RPMI8226 (cell line): ENCODE measurements at regions not wholly inside any gene's neighbourhood (a gene's known extent, or its start where the extent isn't known, plus 50 kb on each side); places are given as distances from the start of the nearest gene placed in this dataset.
A peak's percentile ranks its signal among the peaks of the same experiment; 100 is the strongest.
"Not testable (repeated sequence)": the region's sequence is repeated elsewhere in the genome, so short reads cannot be mapped to it uniquely, and the experiment has no call there.

Source experiments
- DNase-seq: peaks from one replicate; pipeline ENCODE4 v3.0.0-alpha.2; 2015

DNA sequence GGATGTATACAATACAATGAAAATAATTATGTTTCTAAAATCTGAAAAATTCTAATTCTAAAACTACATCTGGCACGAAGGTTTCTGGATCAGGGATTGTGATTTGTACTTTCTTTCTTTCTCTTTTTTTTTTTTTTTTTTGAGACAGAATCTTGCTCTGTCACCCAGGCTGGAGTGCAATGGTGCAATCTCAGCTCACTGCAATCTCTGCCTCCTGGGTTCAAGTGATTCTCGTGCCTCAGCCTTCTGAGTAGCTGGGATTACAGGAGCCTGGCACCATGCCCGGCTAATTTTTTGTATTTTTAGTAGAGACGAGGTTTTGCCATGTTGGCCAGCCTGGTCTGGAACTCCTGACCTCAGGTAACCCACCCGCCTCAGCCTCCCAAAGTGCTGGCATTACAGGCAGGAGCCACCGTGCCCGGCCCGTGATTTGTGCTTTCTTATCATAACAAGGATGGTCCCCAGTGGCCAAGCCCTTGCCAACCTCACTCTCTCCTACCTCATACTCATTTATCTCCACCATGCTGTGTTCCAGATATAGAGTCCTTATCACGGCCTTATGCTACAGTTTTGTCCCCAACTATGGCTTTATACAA lies 279.9 kb downstream of the QDPR start:
- not testable (repeated sequence) for DNase-seq

DNA sequence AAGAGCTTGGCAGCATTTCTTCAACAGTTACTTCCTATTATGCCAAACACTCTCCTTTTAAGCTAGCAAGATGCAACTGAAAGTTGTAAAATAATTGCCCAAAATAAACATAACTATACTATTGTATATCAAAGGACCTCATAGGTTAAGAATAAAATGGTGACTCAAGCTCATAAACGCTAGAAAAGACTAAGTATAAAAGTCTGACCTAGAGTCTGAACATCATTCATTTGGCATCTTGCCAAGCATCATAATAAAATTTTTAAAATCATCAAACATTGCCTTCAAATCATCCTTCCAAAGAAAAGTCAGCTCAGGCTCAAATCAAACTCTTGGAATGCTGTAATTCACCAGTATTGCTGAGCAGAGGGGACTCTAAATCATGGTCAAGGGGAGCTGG lies 281.2 kb downstream of the QDPR start:
- DNase-seq: no peak

DNA sequence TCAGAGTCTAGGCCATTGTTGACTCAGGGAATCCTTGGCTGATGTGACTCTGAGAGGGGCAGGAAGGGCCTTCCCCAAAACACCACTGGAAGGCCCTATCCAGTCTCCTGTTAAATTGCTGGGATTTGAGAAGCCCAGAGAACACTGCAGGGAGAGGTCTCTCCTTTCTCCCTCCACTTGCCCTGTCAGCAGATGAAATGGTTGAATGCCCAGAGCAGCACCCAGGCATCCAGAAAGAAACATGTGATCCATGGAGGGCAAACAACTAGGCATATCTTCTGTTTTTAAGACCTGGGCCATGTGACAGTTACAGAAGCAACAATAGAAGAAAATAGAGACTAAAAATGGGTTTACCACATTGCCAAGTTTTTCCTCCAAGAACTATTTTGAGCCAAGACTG lies 291.1 kb downstream of the QDPR start:
- no peak for DNase-seq

DNA sequence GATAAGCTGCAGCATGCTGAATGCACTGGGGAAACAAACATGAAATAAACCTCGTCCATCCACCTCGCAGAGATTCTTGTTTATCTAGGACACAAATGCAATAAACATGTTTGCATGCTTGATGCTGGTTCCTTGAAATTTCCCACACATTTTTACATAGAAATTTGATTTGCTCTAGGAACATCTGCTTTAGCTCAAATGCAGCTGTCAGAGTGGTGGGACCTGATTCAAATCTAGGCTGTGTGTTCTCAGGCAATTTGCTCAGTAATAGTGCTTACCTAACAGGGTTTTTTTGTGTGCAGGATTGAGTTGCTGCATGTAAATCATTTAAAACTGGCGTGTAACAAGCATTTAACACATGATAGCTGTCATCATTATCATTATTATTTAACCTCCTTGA lies 293.1 kb downstream of the QDPR start:
- DNase-seq: no peak

DNA sequence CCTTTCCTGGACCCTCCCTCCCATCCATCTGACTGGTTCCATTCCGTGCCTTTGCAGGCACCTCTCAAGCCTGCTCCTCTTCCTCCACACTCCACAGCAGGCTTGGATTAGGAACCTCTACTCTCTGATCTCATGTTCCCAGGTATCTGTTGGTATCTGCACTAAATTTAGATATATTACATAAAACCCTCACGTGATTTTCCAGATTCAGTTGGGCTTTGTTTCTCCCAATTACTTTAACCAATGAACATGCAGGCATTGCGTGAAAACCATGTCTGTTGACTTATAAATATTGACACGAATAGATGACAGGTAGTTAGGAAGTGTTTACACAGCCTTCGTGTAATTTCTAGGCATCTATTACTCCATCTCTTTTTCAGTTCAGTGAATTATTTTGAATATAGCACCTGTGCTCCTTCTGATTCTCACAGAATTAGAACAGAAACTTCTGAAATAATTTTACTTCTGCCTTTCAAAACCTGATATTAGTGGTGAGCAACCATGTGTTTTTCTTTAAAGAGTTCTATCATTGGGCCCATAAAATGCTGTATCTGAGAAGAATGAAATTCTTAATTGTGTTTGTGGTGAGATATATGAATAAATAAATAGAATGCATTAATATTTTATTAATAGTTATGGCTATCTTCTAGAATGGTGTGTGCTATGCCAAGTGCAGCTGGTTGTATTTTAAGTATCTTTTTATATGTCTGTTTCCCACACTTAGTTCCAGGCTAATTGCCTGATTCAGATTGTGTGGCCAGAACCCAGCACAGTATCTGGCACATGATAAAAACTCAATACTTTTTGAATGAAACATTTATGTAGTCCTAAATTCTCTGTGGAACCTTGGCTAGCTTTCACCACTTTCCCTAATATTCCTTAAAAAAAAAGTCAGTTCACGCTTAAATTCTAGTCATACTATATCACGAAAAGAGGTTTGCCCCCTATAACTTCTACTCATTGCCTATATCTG lies 304.8 kb downstream of the QDPR start:
- no peak for DNase-seq

DNA sequence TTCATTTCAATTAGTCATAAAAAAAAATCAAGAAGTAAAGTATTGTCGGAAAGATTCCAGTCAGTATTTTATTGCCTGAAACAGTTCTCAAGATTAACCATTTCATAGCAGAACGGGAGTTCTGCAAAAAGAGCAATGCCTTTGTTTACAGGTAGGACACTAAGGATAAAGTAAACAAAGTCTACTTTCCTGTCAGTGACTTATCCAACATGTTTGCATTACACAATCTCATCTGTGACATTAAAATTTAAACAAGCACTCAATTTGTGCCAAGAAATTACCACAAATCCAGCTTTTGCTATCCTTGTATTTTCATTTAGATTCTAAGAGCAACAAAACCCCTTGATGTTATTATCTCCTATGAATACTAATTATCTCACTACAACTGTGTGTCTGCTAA lies 306.5 kb upstream of the LDB2 start:
- no peak for DNase-seq

DNA sequence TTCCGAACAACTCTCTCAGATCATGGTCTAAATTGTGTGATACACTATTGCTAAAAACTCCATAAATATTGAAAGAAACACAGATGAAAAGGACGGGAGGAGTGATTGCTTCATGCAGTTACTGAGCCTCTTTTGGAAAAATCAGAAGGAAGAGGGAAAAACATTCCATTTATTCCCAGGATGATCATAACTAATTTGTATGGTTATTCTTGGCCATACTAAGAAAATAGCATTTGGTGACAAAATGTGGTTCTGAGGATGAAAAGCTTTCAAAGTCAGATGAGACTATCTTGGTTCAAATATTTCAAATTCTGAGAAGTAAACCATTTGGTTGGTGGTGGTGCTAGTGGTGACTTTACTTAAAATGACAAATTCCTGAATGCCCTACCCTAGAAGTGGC lies 305.4 kb upstream of the LDB2 start:
- no peak for DNase-seq

DNA sequence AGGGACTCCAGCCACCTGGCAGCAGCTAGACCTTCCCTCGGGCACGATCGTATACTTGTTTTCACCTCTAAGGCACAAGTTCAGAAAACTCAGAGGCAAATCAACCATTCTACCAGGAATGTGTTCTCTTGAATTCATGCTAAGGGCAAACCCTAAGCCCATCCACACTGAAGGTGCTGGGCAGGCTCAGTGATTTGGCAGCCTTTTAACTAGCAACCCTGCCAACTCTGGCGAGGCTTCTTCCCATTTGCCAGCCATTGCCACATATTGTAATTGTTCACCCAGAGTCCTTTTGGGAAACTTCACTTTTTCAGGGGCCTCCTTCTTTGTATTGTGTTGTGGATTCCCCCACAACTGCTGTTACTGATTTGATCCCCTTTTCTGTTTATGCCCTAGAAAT lies 298.6 kb upstream of the LDB2 start:
- no peak for DNase-seq

DNA sequence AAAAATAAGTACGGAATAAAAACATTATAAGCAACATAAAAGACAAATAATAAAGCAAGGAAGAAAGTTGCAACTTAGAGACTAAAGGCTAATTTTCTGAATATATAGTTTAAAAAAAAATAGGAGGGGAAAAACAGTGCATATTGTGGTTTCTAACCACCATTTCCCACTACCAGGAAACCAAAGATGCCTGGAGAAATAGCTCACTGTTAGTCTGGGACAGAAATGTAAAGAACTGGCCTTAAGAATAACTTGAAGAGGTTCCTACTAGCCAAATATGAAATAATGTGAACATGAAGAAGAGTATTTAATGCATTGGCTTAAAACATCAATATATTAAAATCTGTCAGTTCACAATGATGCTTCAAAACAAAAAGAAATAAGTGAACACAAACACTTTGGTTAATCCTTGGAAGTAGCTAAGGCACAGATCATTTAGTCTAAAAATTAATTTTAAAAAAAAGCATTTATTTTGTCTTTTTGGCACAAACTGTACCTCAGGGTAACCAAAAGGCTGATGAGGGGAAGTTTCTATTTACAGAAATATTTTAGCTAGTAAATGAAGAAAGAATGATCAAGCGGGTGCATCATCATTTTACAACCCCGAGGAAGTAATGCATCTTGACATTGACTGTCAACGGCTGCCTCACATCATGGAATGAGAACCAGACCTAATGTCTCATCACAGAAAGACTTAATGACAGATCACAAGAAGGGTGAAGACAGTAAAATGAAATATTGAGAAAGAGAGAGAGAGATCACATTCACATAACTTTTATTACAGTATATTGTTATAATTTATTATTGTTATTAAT lies 297.2 kb upstream of the LDB2 start:
- no peak for DNase-seq

DNA sequence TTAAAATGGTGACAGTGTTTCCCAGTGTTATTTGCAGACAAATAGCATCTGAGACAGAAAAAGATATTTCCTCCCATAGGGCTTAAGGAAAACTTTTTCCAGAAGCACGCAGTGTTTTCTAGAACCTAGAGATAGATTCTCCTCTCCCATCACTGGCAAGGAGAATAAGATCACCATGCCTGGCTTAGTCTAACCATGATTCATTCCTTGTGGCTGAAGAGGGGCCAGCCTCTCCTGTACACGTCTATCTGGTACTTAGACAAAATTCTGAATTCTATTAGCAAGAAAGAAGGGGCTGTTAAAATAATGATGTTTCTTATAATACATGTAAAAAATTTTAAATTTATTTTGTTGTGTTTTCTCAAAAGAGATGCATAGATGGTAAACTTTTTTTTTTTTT lies 296.1 kb upstream of the LDB2 start:
- no peak for DNase-seq

DNA sequence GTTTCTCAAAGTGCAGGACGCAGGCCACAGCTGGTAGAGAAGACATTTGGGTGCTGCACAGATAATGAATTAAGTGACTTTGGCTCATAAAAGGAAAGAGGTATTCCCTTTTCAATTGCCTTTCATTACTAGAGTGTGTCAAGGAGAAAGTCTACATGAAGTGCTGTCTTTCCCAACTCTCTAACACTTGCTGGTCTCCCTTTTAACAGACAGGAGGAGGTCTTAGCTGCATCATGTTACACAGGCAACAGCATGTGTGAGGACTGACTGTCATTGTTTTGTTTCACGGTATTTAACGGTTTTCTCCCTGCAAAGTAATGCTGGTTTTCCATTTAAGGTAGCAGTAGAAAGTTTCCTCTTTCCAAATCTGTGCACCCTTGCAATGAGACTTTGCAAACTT lies 291.3 kb upstream of the LDB2 start:
- DNase-seq: no peak

DNA sequence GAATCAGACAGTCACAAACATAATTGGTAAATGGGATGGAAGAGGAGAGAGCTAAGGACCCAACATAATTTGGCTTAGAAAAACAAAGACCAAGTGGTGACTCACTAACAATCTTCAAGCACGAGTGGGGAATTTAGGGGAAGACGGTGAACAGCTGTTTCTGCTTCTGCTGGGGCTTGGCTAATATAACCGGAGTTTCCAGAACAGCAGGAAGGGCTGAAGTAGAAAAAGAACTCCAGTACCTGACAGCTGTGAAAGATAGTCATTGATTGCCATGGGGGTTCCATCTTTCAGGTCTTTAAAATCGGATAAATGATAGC lies 290.9 kb upstream of the LDB2 start:
- DNase-seq: no peak

DNA sequence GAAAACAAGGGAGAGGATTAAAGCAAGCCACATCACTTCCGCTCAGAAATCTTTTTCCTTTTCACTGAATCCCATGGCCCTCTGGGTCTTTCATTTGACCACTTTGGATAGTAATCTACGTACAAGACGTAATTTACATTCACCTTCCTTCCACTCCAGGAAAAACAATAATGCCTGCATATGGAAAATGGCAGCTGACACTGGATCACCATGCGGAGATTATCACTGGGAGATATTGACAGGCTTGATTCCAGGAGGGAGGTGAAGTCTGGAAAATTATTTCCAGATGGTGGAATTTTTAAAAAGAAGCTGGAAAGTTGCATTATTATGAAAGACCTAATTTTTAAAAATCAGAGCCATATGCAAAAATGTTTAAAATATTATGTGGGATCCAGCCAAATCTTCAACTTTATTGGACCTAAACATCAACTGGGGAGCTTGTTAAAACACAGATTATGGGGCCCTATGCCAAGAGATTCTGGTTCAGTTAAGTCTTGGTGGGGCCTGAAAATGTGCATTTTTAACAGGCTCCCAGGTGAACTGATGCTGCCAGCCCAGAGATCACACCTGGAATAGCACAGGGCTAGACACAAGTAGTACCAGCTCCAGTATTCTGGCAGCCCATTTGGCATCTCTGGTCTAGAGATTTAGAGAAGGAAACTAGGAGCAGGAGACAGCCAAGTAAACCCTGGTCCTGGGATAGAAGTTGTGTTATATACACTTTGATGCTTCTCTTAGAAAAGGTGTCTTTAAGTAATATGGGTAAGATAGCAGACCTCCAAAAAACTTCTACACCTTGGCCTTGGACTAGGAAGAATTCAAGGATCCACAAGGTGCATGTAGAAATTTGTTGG lies 290.3 kb upstream of the LDB2 start:
- DNase-seq: no peak

DNA sequence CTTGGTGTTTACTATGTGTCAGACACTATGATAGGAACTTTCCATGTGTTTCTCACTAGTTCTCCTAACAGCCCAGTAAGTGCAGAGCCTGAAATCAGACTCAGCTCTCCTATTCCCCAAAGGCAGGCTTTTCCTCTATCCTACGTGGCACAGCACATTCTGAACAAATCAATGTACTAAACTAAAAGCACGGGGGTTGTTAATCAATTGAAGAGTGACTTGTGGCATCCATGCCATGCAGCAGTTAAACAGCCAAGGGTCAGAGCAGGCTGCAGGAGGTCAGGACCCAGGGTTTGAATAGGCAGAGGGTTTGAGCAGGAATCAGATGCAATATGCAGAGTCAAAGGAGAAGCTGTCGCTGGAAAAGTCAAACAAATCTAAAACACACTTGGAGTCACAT lies 289.7 kb upstream of the LDB2 start:
- DNase-seq: no peak

DNA sequence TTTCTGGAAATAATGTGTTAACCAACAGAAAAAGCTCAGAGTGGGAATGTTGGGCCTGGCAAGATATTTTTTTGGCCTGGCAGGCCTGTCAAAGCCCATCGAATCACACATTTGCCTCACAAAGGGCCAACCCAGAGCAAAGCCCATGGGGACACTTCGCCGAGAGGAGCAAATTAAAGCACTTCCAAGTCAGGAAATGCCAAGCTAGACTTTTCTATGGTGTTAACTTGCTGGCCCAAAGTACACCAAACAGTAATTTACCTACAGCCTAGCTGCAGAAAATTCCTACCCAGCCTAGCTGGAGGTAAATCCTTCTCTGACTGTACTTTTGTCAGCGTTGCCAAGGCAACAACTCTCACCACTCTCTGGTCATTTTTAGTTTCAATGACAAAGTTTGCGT lies 288.6 kb upstream of the LDB2 start:
- no peak for DNase-seq

DNA sequence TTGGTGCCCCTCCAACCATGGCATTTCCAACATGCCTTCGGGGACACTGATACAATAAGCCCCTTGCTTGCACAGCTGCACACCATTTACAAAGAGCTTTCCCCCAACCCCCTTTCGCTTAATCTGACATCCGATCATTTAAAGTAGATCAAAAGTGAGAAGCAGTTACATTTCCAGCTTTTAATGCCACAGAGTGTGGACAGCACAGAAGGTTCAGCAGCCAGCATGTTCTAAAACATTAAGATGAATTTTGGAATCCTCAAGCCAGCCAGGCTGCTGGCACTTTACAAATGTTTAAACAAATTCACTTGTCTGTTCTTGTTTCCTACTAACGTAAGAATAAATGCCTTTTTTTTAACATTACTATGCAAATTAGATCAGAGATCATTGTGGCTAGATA lies 284.4 kb upstream of the LDB2 start:
- no peak for DNase-seq

DNA sequence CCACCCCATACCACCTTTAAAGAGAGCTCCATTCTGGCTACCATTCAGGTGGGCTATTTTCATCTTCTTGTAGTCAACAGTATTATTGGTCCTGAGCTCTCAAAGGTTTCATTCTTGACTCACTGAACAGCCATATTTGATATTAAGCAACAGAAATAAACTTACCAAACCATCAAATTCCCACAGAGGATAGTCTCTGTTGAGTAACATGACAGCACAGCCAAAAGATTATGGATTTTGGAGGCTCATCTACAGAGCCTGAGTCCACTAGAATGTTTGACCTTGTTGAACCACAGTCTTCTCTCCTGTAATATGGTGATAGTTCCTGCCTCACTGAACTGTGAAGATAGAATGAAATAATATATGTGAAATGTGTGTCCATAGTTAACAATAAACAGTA lies 276.3 kb upstream of the LDB2 start:
- no peak for DNase-seq

DNA sequence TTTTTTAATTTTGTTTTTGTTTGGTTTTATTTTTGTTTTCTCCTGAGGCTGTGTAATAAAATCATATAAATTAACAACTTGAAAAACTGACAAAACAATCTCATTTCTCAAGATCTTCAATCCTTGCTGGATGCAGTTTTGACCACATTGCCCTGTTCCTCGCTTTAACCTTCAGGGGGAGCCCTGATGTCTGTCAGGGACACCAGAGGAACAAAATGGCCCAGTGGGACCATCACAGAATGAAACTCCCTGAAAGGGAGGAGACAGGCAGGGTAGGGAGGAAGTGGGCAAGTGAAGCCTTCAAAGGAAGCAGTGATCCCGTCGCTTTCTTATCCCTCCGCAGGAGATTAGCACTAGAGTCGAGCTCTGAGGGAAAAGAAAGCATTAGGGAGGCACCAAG lies 274.9 kb upstream of the LDB2 start:
- peak; percentile 4 for DNase-seq

DNA sequence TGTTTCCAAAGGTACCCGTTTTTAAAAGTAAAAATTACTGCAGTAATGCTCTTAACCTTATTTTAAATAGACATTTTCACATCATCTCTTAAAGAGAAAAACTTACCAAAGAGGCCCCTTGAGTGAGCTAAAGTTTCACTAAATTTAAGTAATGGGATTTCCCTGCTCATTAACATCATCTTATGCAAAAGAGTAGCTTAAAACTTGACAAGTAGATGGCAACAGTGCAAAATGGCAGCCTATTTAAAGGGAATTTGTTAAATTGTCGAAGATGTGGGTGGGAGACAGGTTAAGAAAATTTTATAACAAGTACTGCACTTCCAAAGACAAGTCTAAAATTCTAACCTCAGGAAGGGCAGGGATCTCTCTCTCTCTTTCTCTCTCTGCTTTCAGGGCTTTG lies 271.7 kb upstream of the LDB2 start:
- no peak for DNase-seq

DNA sequence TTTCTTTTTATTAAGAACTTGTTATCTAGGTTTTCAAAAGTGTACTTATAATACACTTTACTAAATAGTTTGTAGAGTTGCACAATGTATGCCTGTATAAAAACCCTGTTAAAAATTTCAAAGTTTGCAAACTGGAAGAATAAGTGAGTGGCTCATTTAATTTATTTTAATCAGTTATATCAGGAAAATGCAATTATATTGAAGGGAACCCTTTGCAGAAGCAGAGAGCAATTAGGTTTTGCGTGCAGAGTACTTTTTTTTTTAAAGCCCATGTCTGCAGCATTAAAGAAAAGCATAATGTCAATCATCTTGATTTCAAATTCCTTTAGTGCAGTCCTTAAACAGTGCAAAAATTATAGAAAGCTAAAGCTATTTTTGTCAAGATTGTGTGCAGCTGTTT lies 271.3 kb upstream of the LDB2 start:
- DNase-seq: no peak

DNA sequence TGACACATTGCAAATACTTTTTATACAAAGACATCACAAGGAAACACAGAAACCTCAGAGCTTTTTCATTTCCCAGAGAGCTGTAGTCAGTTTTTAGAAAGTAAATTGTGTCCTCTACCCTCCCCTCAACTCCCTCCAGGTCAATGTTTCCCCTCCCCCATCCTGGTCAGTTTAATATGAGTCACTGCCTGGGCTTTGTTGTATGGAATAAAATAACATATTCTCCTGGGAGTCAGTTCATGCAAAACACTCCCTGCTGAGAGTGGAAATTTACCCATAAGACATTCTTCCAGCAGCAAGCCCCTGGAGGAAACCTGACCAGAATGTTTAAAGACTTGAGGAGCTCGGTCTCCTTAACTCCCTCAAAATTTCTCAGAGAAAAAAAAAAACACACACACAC lies 270.1 kb upstream of the LDB2 start:
- no peak for DNase-seq

DNA sequence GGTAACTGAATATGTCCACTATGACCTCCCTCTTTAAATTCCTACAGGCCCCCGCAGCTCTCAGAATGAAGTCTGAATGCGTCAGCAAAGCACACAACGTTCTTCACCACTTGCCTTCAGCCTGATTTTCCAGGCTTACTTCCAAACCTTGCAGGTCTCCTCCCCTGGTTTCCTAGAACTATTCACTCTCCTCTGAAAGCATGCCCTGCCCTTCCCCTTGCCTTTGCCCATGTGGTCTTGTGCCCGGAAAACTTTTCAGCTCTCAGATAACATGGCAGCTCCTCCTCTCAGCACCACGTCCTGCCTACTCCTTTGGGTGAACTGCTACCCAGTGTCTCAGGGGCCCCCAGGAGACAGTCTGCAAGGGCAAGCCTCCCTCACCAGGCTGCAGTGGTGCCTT lies 268.5 kb upstream of the LDB2 start:
- DNase-seq: no peak

DNA sequence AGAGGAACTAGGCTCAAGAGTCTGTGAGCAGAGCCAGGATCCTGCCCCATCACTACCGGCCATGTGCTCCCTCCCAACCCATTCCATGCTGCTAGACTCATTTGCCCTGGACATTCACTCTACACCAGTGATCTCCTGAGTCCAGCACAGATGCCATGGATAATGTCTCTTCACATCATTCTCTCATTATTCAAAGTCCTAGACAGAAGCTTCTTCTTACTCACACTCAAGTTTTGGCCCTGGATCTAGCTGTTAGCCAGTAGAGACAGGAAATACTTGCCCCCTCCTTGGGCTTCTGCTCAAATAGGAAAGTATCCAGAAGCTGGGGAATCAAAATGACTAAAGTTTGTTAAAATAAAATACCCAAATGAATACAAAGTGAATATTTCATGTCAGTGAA lies 266.8 kb upstream of the LDB2 start:
- DNase-seq: no peak
